Limb (tissue), 2 donors: ENCODE measurements at regions not wholly inside any gene's neighbourhood (a gene's known extent, or its start where the extent isn't known, plus 50 kb on each side); places are given as distances from the start of the nearest gene placed in this dataset.
"Not testable (repeated sequence)": the region's sequence is repeated elsewhere in the genome, so short reads cannot be mapped to it uniquely, and the experiment has no call there.

Experiments
- DNase-seq, 2 donors: peaks; one replicate each; pipeline ENCODE4 v3.0.0-alpha.2; 2016; ENCODE audit errors: extremely low spot score in 2 of 2

- DNase-seq = no peak
These were observed 52.4 kb upstream of the GOLGA8J start for GRCh38 chr15:30030345-30030744.

- peak in 1 of 2 donors; percentile 39 for DNase-seq
These were observed 58.9 kb upstream of the GOLGA8J start for GRCh38 chr15:30023798-30024295.

- no peak for DNase-seq
These were observed 72.0 kb upstream of the GOLGA8J start for GRCh38 chr15:30010746-30011145.

- no peak for DNase-seq
These were observed 74.6 kb upstream of the GOLGA8J start for GRCh38 chr15:30008156-30008555.

GRCh38 chr15:30001602-30002001, 81.2 kb upstream of the GOLGA8J start:
- peak in 1 of 2 donors; percentile 32 for DNase-seq

- DNase-seq = no peak
These were observed 84.7 kb upstream of the GOLGA8J start for GRCh38 chr15:29998033-29998432.

- no peak for DNase-seq
These were observed 85.3 kb upstream of the GOLGA8J start for GRCh38 chr15:29997499-29997898.

GRCh38 chr15:29994284-29994683, 88.5 kb upstream of the GOLGA8J start:
- DNase-seq = no peak

- DNase-seq = no peak
These were observed 91.8 kb upstream of the GOLGA8J start for GRCh38 chr15:29990954-29991353.

- DNase-seq = no peak
These were observed 92.7 kb upstream of the GOLGA8J start for GRCh38 chr15:29990035-29990434.

GRCh38 chr15:29988701-29989100, 94.1 kb upstream of the GOLGA8J start:
- DNase-seq = no peak

GRCh38 chr15:29986946-29987345, 95.8 kb upstream of the GOLGA8J start:
- DNase-seq = no peak

- no peak for DNase-seq
These were observed 104.1 kb upstream of the GOLGA8J start for GRCh38 chr15:29978411-29979382.

- DNase-seq = not testable (repeated sequence)
These were observed 108.7 kb upstream of the GOLGA8J start for GRCh38 chr15:29974056-29974455.

GRCh38 chr15:29972051-29972450, 110.7 kb upstream of the GOLGA8J start:
- no peak for DNase-seq

- no peak for DNase-seq
These were observed 112.4 kb upstream of the GOLGA8J start for GRCh38 chr15:29970402-29970695.

- no peak for DNase-seq
These were observed 113.0 kb upstream of the GOLGA8J start for GRCh38 chr15:29969562-29970401.

GRCh38 chr15:29968895-29969561, 113.7 kb upstream of the GOLGA8J start:
- DNase-seq = no peak

GRCh38 chr15:29968099-29968894, 114.5 kb upstream of the GOLGA8J start:
- DNase-seq = peak in 1 of 2 donors; percentile 70

- no peak for DNase-seq
These were observed 120.3 kb upstream of the GOLGA8J start for GRCh38 chr15:29962407-29962806.
